Activated T-cell treated with anti-CD3 and anti-CD28 coated beads for 24 hours (primary cell): ENCODE measurements at regions not wholly inside any gene's neighbourhood (a gene's known extent, or its start where the extent isn't known, plus 50 kb on each side); places are given as distances from the start of the nearest gene placed in this dataset.

Experiments used
- DNase-seq: peaks from one replicate; pipeline ENCODE4 v3.0.0-alpha.2; 2020; ENCODE audit warnings: low read depth

GRCh38 chr1:82560566-82560965, 759.8 kb downstream of the ADGRL2 start:
- DNase-seq = no peak

GRCh38 chr1:82555501-82555900, 754.8 kb downstream of the ADGRL2 start:
- no peak for DNase-seq

DNA sequence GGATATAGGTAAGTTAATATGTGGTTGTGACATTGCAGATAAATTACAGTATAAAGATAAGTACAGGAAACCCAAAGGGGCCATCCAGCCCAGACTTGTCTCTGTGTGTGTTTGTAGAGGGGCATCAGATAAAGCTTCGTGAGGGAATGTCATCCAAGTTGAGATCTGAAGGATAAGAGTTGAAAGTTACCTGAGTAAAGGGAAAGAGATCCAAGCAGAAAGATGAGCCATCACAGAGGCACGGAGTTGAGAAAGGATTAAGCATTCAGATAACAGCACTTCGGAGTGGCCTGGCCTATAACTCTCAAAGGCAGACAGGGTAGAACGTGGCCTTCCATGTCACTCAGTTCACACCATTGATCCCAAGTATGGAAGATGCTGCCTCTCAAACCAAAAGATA, 749.1 kb downstream of the ADGRL2 start:
- DNase-seq = no peak

- no peak for DNase-seq
These were observed 742.0 kb downstream of the ADGRL2 start for GRCh38 chr1:82542766-82543165.

DNA sequence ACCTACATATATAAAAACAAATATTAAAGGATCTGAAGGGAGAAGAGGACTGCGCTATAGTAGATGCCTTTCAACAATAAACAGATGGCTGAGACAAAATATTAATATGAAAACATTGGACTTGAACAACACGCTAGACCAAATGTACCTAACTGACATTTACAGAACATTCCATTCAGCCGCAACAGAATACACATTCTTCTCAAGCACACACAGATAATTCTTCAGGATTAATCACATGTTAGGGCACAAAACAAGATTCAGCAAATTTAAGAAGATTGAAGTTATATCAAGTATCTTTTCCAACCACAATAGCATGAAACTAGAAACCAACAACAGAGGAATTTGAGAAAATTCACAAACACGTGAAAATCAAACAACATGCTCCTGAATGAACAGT, 741.4 kb downstream of the ADGRL2 start:
- DNase-seq = no peak

DNA sequence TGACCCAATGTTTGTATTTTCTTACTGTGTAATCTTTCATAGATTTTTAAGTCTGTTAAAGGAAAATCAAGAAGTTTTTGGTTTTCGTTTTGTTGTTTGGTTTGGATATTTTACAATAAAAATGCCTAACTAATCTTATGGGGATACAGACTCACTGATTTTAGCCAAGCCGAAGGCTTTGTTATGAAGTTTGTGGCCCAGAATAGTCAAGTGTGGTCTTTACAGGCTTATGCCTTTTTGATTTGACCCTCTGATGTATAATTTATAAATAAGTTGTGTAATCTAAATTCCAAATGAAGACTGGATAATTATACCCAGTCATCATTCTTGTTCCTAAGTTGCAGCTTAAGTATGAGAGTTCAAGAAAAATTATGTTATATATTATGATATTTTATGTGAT, 739.3 kb downstream of the ADGRL2 start:
- no peak for DNase-seq

DNA sequence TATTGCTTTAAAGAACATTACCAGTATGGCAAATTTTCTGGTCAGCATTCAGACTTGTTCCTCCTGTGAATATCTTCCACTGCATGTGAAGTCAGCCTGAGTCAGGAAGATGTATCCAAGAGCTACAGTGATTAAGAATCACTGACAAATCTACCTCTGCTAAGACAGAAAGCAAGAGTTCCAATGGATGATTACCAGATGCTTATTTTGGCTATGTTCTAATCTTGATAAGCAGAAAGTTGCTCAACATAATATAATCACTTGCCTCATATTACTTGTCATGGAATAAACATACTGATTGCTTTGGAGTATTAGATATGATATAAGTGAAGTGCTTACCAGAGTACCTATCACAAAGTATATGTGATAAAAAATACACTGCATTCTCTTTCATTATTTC, 738.1 kb downstream of the ADGRL2 start:
- no peak for DNase-seq

DNA sequence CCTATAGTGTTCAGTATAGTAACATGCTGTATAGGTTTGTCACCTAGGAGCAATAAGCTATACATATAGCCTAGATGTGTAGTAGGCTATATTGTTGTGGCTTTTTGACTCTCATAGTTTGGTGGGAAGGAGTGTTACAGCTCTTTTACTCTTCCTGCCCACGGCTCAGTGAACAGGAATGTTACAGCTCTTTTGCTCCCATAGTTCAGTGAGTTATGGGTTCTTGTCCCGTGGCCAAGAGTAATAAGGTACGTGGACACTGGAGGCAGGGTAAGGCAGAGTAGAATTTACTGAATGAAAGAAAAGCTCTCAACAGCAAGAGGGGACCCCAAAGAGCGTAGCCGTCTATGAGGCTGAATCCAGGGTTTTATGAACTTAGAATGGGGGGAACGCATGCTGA, 734.3 kb downstream of the ADGRL2 start:
- no peak for DNase-seq

- DNase-seq = no peak
These were observed 724.6 kb downstream of the ADGRL2 start for GRCh38 chr1:82525378-82525777.

DNA sequence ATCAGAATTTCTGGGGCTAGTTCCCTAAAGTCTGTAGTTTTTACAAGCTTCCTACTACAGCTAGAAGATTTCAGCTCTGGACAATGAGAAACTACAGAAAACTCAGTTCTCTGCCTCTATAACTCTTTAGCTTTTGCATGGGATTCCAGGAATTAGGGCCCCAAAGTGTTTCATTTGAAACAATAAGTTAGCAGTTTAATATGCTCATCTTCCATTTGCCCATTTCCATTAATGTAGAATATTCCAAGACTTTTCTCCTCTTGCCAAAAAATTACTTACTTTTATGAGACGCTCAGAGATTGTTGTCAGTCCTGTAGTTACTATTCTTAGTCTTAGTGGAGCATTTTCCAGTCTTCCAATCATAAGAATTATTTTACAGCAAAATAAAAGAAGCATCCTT, 719.9 kb downstream of the ADGRL2 start:
- no peak for DNase-seq

DNA sequence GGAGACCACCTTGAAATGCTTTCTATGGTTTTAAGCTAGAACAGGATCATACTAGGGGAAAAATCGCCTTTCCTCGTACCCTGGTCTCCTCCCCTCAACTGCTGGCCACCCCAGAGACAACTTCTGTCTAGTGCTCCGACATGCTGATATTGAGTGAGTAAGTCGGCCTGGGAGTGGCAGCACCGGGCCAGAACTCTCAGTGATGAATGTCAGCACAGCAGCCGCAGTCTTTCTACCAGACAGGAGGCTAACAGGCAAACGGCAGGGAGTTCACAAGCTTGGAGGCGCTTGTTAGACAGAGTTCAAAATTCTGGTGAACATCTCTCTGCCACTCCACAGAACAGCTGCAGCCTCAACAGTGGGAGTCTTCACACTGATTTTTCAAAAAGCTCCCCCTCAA, 716.9 kb downstream of the ADGRL2 start:
- DNase-seq = no peak

GRCh38 chr1:82515650-82516049, 714.9 kb downstream of the ADGRL2 start:
- DNase-seq = no peak

- no peak for DNase-seq
These were observed 710.7 kb downstream of the ADGRL2 start for GRCh38 chr1:82511441-82511840.

GRCh38 chr1:82510431-82510830, 709.7 kb downstream of the ADGRL2 start:
- no peak for DNase-seq

- DNase-seq = no peak
These were observed 706.3 kb downstream of the ADGRL2 start for GRCh38 chr1:82507011-82507410.

DNA sequence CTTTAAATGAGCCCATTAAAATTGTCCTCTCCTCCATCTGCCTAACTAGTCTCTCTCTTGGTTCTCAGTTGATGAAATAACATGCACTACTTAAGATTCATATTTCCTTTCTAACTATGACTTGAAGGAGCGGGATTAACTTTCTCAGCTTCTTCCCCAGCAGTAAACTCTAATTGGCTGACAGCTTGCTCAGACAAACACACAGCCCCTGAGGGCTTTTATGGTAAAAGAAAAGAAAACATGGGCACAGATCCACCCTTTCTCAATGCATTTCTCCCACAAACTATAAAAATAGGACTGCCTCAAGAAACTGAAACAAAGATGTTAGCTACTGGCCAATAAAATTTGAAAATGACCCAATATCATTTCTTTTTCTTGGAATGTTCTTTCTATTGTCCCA, 703.1 kb downstream of the ADGRL2 start:
- no peak for DNase-seq

- no peak for DNase-seq
These were observed 698.3 kb downstream of the ADGRL2 start for GRCh38 chr1:82499022-82499421.

- DNase-seq = no peak
These were observed 693.4 kb downstream of the ADGRL2 start for GRCh38 chr1:82494117-82494516.

- no peak for DNase-seq
These were observed 691.4 kb downstream of the ADGRL2 start for GRCh38 chr1:82492159-82492558.

DNA sequence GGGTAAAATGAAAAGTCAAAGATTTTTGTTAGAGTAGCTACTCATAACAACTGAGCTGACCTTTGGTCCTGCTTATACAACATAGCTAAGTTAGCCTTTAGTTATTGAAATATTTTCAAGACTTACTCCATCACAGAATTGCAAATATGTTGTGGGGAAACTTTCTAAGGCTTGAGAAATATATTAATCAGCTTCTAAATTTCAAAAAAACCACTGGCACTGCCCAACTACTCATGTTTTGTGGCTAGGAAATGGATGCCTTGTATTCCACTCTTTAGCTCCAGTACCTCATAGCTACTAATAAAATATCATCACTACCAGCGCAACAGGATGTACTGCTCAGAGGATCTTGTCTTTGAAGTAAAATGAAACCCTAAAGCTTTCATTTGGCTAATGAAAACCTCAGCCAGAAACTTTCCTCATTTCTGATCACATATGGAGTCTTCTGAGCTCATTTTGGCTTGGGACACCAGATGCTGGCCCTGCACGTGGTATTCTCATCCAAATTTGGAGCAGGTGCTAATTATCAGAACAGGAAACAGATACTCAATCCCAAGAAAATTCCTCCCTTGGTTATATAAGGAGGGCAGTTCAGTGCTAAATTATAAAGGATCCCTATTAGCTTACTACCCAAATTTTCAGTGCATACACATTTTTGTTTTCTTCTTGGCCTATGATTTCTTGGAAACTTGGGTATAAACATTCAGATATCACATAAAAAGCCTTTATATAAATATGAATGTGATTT, 690.7 kb downstream of the ADGRL2 start:
- no peak for DNase-seq

DNA sequence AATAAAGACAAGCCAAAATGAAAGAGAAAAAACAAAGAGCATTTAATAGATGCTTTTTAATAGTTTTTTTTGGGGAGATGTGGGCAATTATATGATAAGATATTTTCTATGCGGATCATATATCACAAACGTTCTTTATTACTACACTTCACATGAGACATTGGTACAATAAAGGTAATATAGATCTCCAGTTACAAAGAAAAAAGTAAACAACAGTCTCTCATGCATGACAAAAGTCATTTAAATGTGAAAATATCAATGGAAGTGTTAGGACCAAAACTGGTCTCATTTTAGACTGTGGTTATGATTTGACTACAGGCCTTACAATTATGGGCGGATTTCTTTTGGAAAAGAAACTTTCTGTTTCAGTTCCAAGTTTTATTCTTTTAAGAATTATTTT, 687.0 kb downstream of the ADGRL2 start:
- no peak for DNase-seq

DNA sequence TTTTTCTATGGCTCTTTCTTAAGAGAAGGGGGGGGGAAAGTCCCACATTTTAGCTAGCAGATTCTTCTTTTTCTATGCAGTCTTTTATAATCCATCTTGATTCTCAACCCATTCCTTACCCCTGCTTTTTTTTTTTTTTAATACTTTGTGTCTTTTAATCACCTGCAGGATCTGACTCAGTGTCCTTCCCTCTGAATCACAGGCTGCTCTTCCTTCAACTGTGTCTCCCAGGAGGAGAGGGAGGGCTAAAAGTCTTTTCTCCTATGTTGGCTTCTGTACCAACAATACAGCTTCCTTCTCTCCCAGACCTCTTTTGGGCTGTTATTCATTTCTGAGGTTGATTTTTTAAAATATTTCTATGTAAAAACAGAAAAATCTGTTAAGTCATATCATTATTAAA, 686.2 kb downstream of the ADGRL2 start:
- DNase-seq = no peak

DNA sequence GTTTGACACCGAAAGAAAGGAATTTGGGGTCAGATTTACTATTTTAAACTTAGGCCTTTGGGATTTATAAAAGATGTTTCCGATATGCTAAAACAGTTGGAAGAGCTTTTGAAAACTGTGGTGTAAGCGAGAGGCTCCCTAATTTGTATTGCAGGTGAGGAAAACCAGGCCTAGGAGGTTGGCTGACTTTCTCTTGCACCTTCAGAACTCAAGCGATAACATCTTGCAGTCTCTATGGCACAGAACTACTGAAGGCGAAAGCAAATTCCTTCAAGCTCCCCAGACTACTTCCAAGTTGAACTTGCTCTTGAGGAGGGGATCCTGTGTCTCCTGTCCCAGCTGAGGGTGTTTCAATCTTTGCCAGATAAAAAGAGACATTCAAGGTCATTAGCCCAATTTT, 685.7 kb downstream of the ADGRL2 start:
- no peak for DNase-seq

DNA sequence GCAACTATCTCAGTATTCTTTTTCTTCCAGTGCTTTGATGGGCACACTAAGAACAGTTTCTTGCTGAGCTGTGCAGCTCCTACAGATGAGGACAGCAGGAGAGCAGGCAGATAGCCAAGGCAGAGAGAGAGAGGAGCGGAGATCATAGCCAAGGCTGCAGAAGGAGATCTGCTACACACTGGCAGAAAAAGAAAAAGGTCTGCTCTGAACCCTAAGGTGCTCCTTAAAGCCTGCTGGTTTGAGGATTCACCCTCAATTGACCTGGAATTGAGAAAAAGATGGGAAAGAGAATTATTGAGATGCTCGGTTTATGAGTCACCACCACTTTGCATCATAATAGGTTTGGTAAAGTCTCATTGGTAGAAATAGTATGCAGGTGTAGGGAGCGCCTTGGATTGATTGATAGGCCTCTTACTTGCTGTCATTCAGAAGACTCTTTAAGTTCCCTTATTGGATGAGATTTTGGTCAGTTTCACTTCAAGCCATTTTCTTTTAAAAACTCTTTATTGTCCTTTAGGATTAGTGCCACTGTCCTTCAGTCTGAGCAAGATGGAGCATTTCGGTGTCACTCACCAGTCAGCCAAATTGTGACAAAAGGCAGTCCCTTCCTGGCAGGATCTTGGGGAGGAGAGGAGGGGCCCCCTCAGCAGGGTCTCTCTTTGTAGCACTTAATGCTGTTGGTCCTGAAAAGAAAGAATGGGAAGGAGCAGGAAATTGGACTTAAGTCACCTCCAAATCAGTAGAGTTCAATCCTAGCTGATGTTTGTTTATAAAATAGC, 685.0 kb downstream of the ADGRL2 start:
- DNase-seq = no peak
